GM08714 (cell line): ENCODE measurements at regions not wholly inside any gene's neighbourhood (a gene's known extent, or its start where the extent isn't known, plus 50 kb on each side); places are given as distances from the start of the nearest gene placed in this dataset.
"Not testable (repeated sequence)": the region's sequence is repeated elsewhere in the genome, so short reads cannot be mapped to it uniquely, and the experiment has no call there.

ENCODE experiments used
- H3K4me3 ChIP-seq: fragments of 200-500 bp; sonication (Bioruptor generic); 2 replicates; pipeline ENCODE4 v1.5.1; 2014; ENCODE audit warnings: mild to moderate bottlenecking, low read length, inconsistent platforms
- ZNF274 ChIP-seq: IDR thresholded peaks from 2 replicates; pipeline ENCODE4 v1.6.1; 2012; ENCODE audit warnings: mild to moderate bottlenecking, low read depth, low read length

GRCh38 chr3:75171630-75172230 lies 492.4 kb upstream of the FRG2C start:
- H3K4me3 ChIP-seq = no peak overlapping the region
- no peak for TF ChIP-seq ZNF274

- H3K4me3 ChIP-seq = no peak overlapping the region
- no peak for TF ChIP-seq ZNF274
Measured at GRCh38 chr3:75176937-75177336, 487.2 kb upstream of the FRG2C start.

- H3K4me3 ChIP-seq = no peak overlapping the region
- no peak for TF ChIP-seq ZNF274
Measured at GRCh38 chr3:75180235-75180944, 483.7 kb upstream of the FRG2C start.

GRCh38 chr3:75180945-75181298 lies 483.2 kb upstream of the FRG2C start:
- TF ChIP-seq ZNF274 = no peak
- H3K4me3 ChIP-seq = no peak overlapping the region

- no peak for TF ChIP-seq ZNF274
- H3K4me3 ChIP-seq = no peak overlapping the region
Measured at GRCh38 chr3:75188962-75189361, 475.2 kb upstream of the FRG2C start.

GRCh38 chr3:75192146-75192616 lies 471.9 kb upstream of the FRG2C start:
- H3K4me3 ChIP-seq = no peak overlapping the region
- no peak for TF ChIP-seq ZNF274

GRCh38 chr3:75193797-75194196 lies 470.3 kb upstream of the FRG2C start:
- no peak overlapping the region for H3K4me3 ChIP-seq
- TF ChIP-seq ZNF274 = no peak

- not testable (repeated sequence) for H3K4me3 ChIP-seq
Measured at GRCh38 chr3:75214332-75214731, 449.8 kb upstream of the FRG2C start.

- no peak overlapping the region for H3K4me3 ChIP-seq
- no peak for TF ChIP-seq ZNF274
Measured at GRCh38 chr3:75218577-75218976, 445.6 kb upstream of the FRG2C start.

- no peak overlapping the region for H3K4me3 ChIP-seq
- TF ChIP-seq ZNF274 = no peak
Measured at GRCh38 chr3:75220932-75221331, 443.2 kb upstream of the FRG2C start.

GRCh38 chr3:75224412-75224811 lies 439.7 kb upstream of the FRG2C start:
- no peak overlapping the region for H3K4me3 ChIP-seq
- TF ChIP-seq ZNF274 = no peak

- TF ChIP-seq ZNF274 = no peak
Measured at GRCh38 chr3:75232216-75232615, 431.9 kb upstream of the FRG2C start.

GRCh38 chr3:75235631-75236030 lies 428.5 kb upstream of the FRG2C start:
- H3K4me3 ChIP-seq = no peak overlapping the region
- no peak for TF ChIP-seq ZNF274

More at GRCh38 chr3:75232216-75232615, 431.9 kb upstream of the FRG2C start:
- H3K4me3 ChIP-seq = no peak overlapping the region

GRCh38 chr3:75237053-75237452 lies 427.1 kb upstream of the FRG2C start:
- TF ChIP-seq ZNF274 = no peak
- no peak overlapping the region for H3K4me3 ChIP-seq

GRCh38 chr3:75237477-75237876 lies 426.7 kb upstream of the FRG2C start:
- no peak for TF ChIP-seq ZNF274
- H3K4me3 ChIP-seq = no peak overlapping the region

GRCh38 chr3:75241226-75241962 lies 422.7 kb upstream of the FRG2C start:
- H3K4me3 ChIP-seq = not testable (repeated sequence)
